ENCODE measurements at regions not wholly inside any gene's neighbourhood (a gene's known extent, or its start where the extent isn't known, plus 50 kb on each side); places are given as distances from the start of the nearest gene placed in this dataset.

DNA sequence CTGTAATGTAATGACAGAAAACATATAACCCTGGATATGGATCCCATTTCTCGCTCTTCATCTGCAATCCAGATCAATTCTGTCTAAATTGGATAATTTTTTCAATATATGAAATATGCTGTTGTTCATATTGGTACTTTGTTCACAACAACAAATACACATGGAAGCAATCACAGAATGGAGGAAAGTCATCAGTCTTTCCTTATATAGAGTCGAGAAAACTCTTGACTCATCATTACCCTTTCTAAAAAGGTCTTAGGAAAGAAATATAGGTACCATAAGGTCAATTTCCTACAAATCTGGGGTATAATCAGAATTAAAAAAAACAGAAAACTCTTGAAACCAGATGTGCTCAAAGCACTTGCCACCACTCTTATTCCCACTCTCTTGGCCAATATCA is 677.6 kb upstream of the ID4 start:
- no peak for DNase-seq
- CTCF ChIA-PET: no interaction called here
- Histone ChIP-seq H3K56ac (ENCODE audit: extremely low read depth, insufficient read depth, low read length) (no peak overlapping the region), H3K4me1 (ENCODE audit: control insufficient read depth, insufficient read depth, low read length) (no peaks in the 10 kb centered on the region), H2AK5ac (ENCODE audit: low read depth, low read length) (no peak overlapping the region), H3K27ac (ENCODE audit: insufficient read depth, low read length) (no peak overlapping the region), H2BK5ac (ENCODE audit: low read depth, low read length, poor library complexity, severe bottlenecking) (no peak overlapping the region), H2BK15ac (ENCODE audit: low read depth, low read length) (no peak overlapping the region), H2AK9ac (replicated peaks; ENCODE audit: low read depth, low read length, poor library complexity) (no peak overlapping the region), H4K91ac (ENCODE audit: insufficient read depth, low read depth, low read length) (no peak overlapping the region), H3K4me3 (ENCODE audit: insufficient read depth, low read depth, low read length) (no peak overlapping the region), H4K20me1 (ENCODE audit: insufficient read depth, low read length) (no peaks in the 10 kb centered on the region), H3K4ac (ENCODE audit: low read depth, low read length) (no peak overlapping the region), H3K79me1 (ENCODE audit: low read depth in 1 of 2, low read length in 2 of 2) (no peaks in the 10 kb centered on the region), H4K8ac (ENCODE audit: low read depth in 2 of 2, low read length in 2 of 2) (no peak overlapping the region), H3K36me3 (ENCODE audit: control insufficient read depth, insufficient read depth, low read length) (no peaks in the 10 kb centered on the region), H3K4me2 (ENCODE audit: low read depth, low read length) (no peak overlapping the region), H2BK20ac (ENCODE audit: low read depth, low read length) (no peak overlapping the region), H3K27me3 (ENCODE audit: control insufficient read depth, insufficient read depth, low read length) (no peaks in the 10 kb centered on the region), H2BK120ac (ENCODE audit: low read depth, low read length) (no peak overlapping the region), H3K9ac (ENCODE audit: low read depth, low read length) (no peak overlapping the region), H3K14ac (replicated peaks; ENCODE audit: low read depth, low read length) (no peak overlapping the region), H4K5ac (ENCODE audit: low read depth, low read length) (no peak overlapping the region), H3K9me1 (ENCODE audit: insufficient read depth, low read length) (no peaks in the 10 kb centered on the region), H3K23ac (ENCODE audit: low read depth, low read length) (no peak overlapping the region), H2AFZ (replicated peaks; ENCODE audit: low read length, poor library complexity) (no peak overlapping the region), H3K18ac (ENCODE audit: low read depth, low read length) (no peak overlapping the region), H3K9me3 (ENCODE audit: control insufficient read depth, insufficient read depth, low read length) (peaks cover 2% of the 10 kb centered on the region; the same call in 1 of the 2 replicates)
- POLR2A ChIA-PET (ENCODE audit: unreplicated experiment): no interaction called here
- no TSS peak for BruUV-seq (replicated peaks)
- TF ChIP-seq SMC3 (IDR thresholded peaks at IDR 0.05; ENCODE audit: low read depth, low read length): no peak
- TF ChIP-seq POLR2A (IDR thresholded peaks at IDR 0.05; ENCODE audit: low read depth, low read length): no peak
- TF ChIP-seq MAZ (IDR thresholded peaks at IDR 0.05; ENCODE audit: borderline replicate concordance, low read depth, low read length): no peak
- TF ChIP-seq, protein P1, sequence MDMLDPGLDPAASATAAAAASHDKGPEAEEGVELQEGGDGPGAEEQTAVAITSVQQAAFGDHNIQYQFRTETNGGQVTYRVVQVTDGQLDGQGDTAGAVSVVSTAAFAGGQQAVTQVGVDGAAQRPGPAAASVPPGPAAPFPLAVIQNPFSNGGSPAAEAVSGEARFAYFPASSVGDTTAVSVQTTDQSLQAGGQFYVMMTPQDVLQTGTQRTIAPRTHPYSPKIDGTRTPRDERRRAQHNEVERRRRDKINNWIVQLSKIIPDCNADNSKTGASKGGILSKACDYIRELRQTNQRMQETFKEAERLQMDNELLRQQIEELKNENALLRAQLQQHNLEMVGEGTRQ (IDR thresholded peaks at IDR 0.05; ENCODE audit: low read depth, low read length): no peak
- no peak for TF ChIP-seq CHD1 (IDR thresholded peaks at IDR 0.05; ENCODE audit: low read depth, low read length)
- TF ChIP-seq BHLHE40 (IDR thresholded peaks at IDR 0.05; ENCODE audit: low read depth, low read length): no peak
- TF ChIP-seq, protein P2, sequence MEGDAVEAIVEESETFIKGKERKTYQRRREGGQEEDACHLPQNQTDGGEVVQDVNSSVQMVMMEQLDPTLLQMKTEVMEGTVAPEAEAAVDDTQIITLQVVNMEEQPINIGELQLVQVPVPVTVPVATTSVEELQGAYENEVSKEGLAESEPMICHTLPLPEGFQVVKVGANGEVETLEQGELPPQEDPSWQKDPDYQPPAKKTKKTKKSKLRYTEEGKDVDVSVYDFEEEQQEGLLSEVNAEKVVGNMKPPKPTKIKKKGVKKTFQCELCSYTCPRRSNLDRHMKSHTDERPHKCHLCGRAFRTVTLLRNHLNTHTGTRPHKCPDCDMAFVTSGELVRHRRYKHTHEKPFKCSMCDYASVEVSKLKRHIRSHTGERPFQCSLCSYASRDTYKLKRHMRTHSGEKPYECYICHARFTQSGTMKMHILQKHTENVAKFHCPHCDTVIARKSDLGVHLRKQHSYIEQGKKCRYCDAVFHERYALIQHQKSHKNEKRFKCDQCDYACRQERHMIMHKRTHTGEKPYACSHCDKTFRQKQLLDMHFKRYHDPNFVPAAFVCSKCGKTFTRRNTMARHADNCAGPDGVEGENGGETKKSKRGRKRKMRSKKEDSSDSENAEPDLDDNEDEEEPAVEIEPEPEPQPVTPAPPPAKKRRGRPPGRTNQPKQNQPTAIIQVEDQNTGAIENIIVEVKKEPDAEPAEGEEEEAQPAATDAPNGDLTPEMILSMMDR (conservative IDR thresholded peaks at IDR 0.05; ENCODE audit: low read depth, low read length): no peak
- TF ChIP-seq RFX5 (IDR thresholded peaks at IDR 0.05; ENCODE audit: low read depth, low read length): no peak
- no peak for TF ChIP-seq RCOR1 (IDR thresholded peaks at IDR 0.05; ENCODE audit: insufficient replicate concordance, low read length)
- no peak for TF ChIP-seq NFE2L2 (IDR thresholded peaks at IDR 0.05; ENCODE audit: low read depth, low read length)
- TF ChIP-seq, protein P3, sequence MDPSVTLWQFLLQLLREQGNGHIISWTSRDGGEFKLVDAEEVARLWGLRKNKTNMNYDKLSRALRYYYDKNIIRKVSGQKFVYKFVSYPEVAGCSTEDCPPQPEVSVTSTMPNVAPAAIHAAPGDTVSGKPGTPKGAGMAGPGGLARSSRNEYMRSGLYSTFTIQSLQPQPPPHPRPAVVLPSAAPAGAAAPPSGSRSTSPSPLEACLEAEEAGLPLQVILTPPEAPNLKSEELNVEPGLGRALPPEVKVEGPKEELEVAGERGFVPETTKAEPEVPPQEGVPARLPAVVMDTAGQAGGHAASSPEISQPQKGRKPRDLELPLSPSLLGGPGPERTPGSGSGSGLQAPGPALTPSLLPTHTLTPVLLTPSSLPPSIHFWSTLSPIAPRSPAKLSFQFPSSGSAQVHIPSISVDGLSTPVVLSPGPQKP (IDR thresholded peaks at IDR 0.05; ENCODE audit: borderline replicate concordance, low read depth, low read length): no peak
- TF ChIP-seq MAFK (IDR thresholded peaks at IDR 0.05; ENCODE audit: low read depth, low read length): no peak
- no peak for TF ChIP-seq MXI1 (IDR thresholded peaks at IDR 0.05; ENCODE audit: borderline replicate concordance, low read depth, low read length)
- no peak for TF ChIP-seq FOS (IDR thresholded peaks at IDR 0.05; ENCODE audit: low read depth, low read length)
- TF ChIP-seq RAD21 (IDR thresholded peaks at IDR 0.05; ENCODE audit: low read length): no peak
- TF ChIP-seq CEBPB (IDR thresholded peaks at IDR 0.05; ENCODE audit: low read depth, low read length): no peak
- dilution Hi-C loops (cut with HindIII; ENCODE audit: low sequenced_read_pairs, unreplicated experiment): no loop called here
- in situ Hi-C loops (cut with MboI; ENCODE audit: low sequenced_read_pairs): no loop called here
- intact Hi-C loops (cut with micrococcal nuclease): no loop called here
- ATAC-seq (ENCODE audit: low read depth): no peak
- no CpG with 5 or more reads among the region's 2 CpGs for WGBS, 2 experiments (ENCODE audit: extremely low coverage in 2 of 2, insufficient read length in 1 of 2)

Data from IMR-90 (cell line).